ENCODE measurements at regions not wholly inside any gene's neighbourhood (a gene's known extent, or its start where the extent isn't known, plus 50 kb on each side); places are given as distances from the start of the nearest gene placed in this dataset.

DNA sequence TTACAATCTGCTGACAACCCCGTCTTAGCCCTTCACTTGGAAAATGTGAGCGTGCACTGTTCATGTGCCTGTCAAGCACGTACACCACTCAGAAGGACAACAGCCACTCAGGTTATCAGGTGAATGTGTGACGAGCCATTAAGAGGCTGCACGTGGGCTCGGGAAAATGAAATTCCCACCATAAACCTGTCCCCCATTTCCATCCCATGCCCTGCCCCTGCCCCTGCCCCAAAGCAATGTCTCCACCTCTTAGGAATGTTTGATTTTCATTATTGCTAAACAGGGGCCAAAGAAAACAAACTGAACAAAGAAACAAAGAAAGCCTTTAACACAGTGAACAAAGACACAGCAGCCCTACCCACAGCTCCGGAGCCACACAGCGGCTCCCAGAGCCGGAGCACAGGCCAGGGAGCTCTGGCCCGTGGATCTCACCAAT lies 90.5 kb downstream of the TMEM18 start:
- Histone ChIP-seq H3K27ac (ENCODE audit: low read depth, low read length) (no peak overlapping the region), H3K4me3 (ENCODE audit: low read depth, low read length) (no peak overlapping the region), H3K79me1 (ENCODE audit: low read length) (no peaks in the 10 kb centered on the region), H2BK12ac (ENCODE audit: low read length) (no peak overlapping the region), H4K91ac (ENCODE audit: low read depth, low read length) (no peak overlapping the region), H3K4me2 (ENCODE audit: low read length) (no peak overlapping the region), H3K23ac (ENCODE audit: low read length) (no peak overlapping the region), H3K36me3 (ENCODE audit: control insufficient read depth in 1 of 2, insufficient read depth in 2 of 2, low read length in 2 of 2) (no peaks in the 10 kb centered on the region), H3K4me1 (ENCODE audit: control insufficient read depth in 1 of 2, insufficient read depth in 2 of 2, low read length in 2 of 2) (no peaks in the 10 kb centered on the region), H2AK5ac (ENCODE audit: low read length) (no peak overlapping the region), H3K27me3 (ENCODE audit: insufficient read depth, low read length) (no peaks in the 10 kb centered on the region), H3K18ac (ENCODE audit: low read length) (no peak overlapping the region), H3K9ac (ENCODE audit: low read length) (no peak overlapping the region), H3K79me2 (ENCODE audit: control insufficient read depth, insufficient read depth, low read length, poor library complexity) (no peaks in the 10 kb centered on the region), H4K12ac (ENCODE audit: low read depth, low read length) (no peak overlapping the region), H2BK5ac (ENCODE audit: low read depth, low read length, poor library complexity) (no peak overlapping the region), H3K4ac (ENCODE audit: low read depth, low read length) (no peak overlapping the region), H2AFZ (ENCODE audit: insufficient read depth, low read length, poor library complexity) (no peak overlapping the region), H3K9me3 (ENCODE audit: insufficient read depth, low read depth, low read length) (peaks cover 4% of the 10 kb centered on the region), H3K14ac (ENCODE audit: low read length) (no peak overlapping the region), H4K8ac (ENCODE audit: low read depth, low read length) (no peak overlapping the region), H2BK120ac (ENCODE audit: insufficient read depth, low read length, poor library complexity) (no peak overlapping the region)
- DNase-seq = no peak
- WGBS (ENCODE audit: extremely low coverage, insufficient coverage, insufficient read length) = no CpG with 5 or more reads among the region's 10 CpGs

GRCh38 chr2:584863-585823 lies 92.1 kb downstream of the TMEM18 start:
- no peak overlapping the region for H2AFZ ChIP-seq (ENCODE audit: insufficient read depth, low read length, poor library complexity)
- no peaks in the 10 kb centered on the region for H3K36me3 ChIP-seq (ENCODE audit: control insufficient read depth in 1 of 2, insufficient read depth in 2 of 2, low read length in 2 of 2)
- no CpG with 5 or more reads among the region's 21 CpGs for WGBS (ENCODE audit: extremely low coverage, insufficient coverage, insufficient read length)
- no peak overlapping the region for H3K23ac ChIP-seq (ENCODE audit: low read length)
- no peak overlapping the region for H4K91ac ChIP-seq (ENCODE audit: low read depth, low read length)
- no peak overlapping the region for H3K4me3 ChIP-seq (ENCODE audit: low read depth, low read length)
- no peak overlapping the region for H3K27ac ChIP-seq (ENCODE audit: low read depth, low read length)
- peaks cover 4% of the 10 kb centered on the region for H3K9me3 ChIP-seq (ENCODE audit: insufficient read depth, low read depth, low read length)
- H2BK5ac ChIP-seq (ENCODE audit: low read depth, low read length, poor library complexity) = no peak overlapping the region
- H3K4me1 ChIP-seq (ENCODE audit: control insufficient read depth in 1 of 2, insufficient read depth in 2 of 2, low read length in 2 of 2) = no peaks in the 10 kb centered on the region
- H2BK12ac ChIP-seq (ENCODE audit: low read length) = no peak overlapping the region
- no peaks in the 10 kb centered on the region for H3K79me2 ChIP-seq (ENCODE audit: control insufficient read depth, insufficient read depth, low read length, poor library complexity)
- no peak overlapping the region for H3K4me2 ChIP-seq (ENCODE audit: low read length)
- H2AK5ac ChIP-seq (ENCODE audit: low read length) = no peak overlapping the region
- H4K12ac ChIP-seq (ENCODE audit: low read depth, low read length) = no peak overlapping the region
- no peak for DNase-seq
- no peak overlapping the region for H2BK120ac ChIP-seq (ENCODE audit: insufficient read depth, low read length, poor library complexity)
- no peak overlapping the region for H3K9ac ChIP-seq (ENCODE audit: low read length)
- H3K18ac ChIP-seq (ENCODE audit: low read length) = no peak overlapping the region
- no peak overlapping the region for H3K14ac ChIP-seq (ENCODE audit: low read length)
- H3K79me1 ChIP-seq (ENCODE audit: low read length) = no peaks in the 10 kb centered on the region
- H3K4ac ChIP-seq (ENCODE audit: low read depth, low read length) = no peak overlapping the region
- no peaks in the 10 kb centered on the region for H3K27me3 ChIP-seq (ENCODE audit: insufficient read depth, low read length)
- H4K8ac ChIP-seq (ENCODE audit: low read depth, low read length) = no peak overlapping the region

DNA sequence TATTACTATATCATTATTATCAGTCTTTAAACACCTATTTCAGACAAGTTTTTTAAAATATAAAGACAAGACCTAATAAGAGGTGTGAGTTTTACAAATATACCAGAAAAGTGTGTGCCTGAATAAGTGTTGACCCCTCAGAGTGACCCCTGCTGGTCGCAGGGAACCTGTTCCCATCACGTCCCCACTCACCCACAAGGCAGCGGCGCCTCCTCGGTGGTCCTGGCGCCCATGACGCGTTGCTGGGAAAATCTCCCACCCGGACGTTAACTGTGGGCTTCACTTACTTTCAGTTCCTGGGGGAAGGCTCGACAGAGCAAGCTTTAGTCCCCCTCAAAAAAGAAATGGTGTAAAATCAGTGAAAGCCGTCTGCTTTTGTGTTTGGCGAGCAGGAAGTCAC lies 93.5 kb downstream of the TMEM18 start:
- Histone ChIP-seq H3K9me3 (ENCODE audit: insufficient read depth, low read depth, low read length) (peaks cover 5% of the 10 kb centered on the region), H2AK5ac (ENCODE audit: low read length) (no peak overlapping the region), H2BK5ac (ENCODE audit: low read depth, low read length, poor library complexity) (no peak overlapping the region), H3K27ac (ENCODE audit: low read depth, low read length) (no peak overlapping the region), H3K4me2 (ENCODE audit: low read length) (no peak overlapping the region), H3K79me1 (ENCODE audit: low read length) (no peaks in the 10 kb centered on the region), H3K14ac (ENCODE audit: low read length) (no peak overlapping the region), H3K36me3 (ENCODE audit: control insufficient read depth in 1 of 2, insufficient read depth in 2 of 2, low read length in 2 of 2) (no peaks in the 10 kb centered on the region), H4K12ac (ENCODE audit: low read depth, low read length) (no peak overlapping the region), H3K4ac (ENCODE audit: low read depth, low read length) (no peak overlapping the region), H4K91ac (ENCODE audit: low read depth, low read length) (no peak overlapping the region), H4K8ac (ENCODE audit: low read depth, low read length) (no peak overlapping the region), H3K27me3 (ENCODE audit: insufficient read depth, low read length) (no peaks in the 10 kb centered on the region), H3K9ac (ENCODE audit: low read length) (no peak overlapping the region), H3K79me2 (ENCODE audit: control insufficient read depth, insufficient read depth, low read length, poor library complexity) (no peaks in the 10 kb centered on the region), H3K4me1 (ENCODE audit: control insufficient read depth in 1 of 2, insufficient read depth in 2 of 2, low read length in 2 of 2) (no peaks in the 10 kb centered on the region), H3K23ac (ENCODE audit: low read length) (no peak overlapping the region), H2AFZ (ENCODE audit: insufficient read depth, low read length, poor library complexity) (no peak overlapping the region), H3K4me3 (ENCODE audit: low read depth, low read length) (no peak overlapping the region), H2BK12ac (ENCODE audit: low read length) (no peak overlapping the region), H3K18ac (ENCODE audit: low read length) (no peak overlapping the region), H2BK120ac (ENCODE audit: insufficient read depth, low read length, poor library complexity) (no peak overlapping the region)
- WGBS (ENCODE audit: extremely low coverage, insufficient coverage, insufficient read length) = no CpG with 5 or more reads among the region's 13 CpGs
- DNase-seq = no peak

GRCh38 chr2:582792-583528 lies 94.2 kb downstream of the TMEM18 start:
- Histone ChIP-seq H3K18ac (ENCODE audit: low read length) (no peak overlapping the region), H3K36me3 (ENCODE audit: control insufficient read depth in 1 of 2, insufficient read depth in 2 of 2, low read length in 2 of 2) (no peaks in the 10 kb centered on the region), H3K14ac (ENCODE audit: low read length) (no peak overlapping the region), H3K79me1 (ENCODE audit: low read length) (no peaks in the 10 kb centered on the region), H3K4me3 (ENCODE audit: low read depth, low read length) (no peak overlapping the region), H2BK12ac (ENCODE audit: low read length) (no peak overlapping the region), H3K9me3 (ENCODE audit: insufficient read depth, low read depth, low read length) (peaks cover 3% of the 10 kb centered on the region), H2AFZ (ENCODE audit: insufficient read depth, low read length, poor library complexity) (no peak overlapping the region), H3K4me2 (ENCODE audit: low read length) (no peak overlapping the region), H3K27ac (ENCODE audit: low read depth, low read length) (no peak overlapping the region), H3K79me2 (ENCODE audit: control insufficient read depth, insufficient read depth, low read length, poor library complexity) (no peaks in the 10 kb centered on the region), H2BK5ac (ENCODE audit: low read depth, low read length, poor library complexity) (no peak overlapping the region), H2BK120ac (ENCODE audit: insufficient read depth, low read length, poor library complexity) (no peak overlapping the region), H3K9ac (ENCODE audit: low read length) (no peak overlapping the region), H2AK5ac (ENCODE audit: low read length) (no peak overlapping the region), H4K8ac (ENCODE audit: low read depth, low read length) (no peak overlapping the region), H3K4ac (ENCODE audit: low read depth, low read length) (no peak overlapping the region), H3K27me3 (ENCODE audit: insufficient read depth, low read length) (no peaks in the 10 kb centered on the region), H3K4me1 (ENCODE audit: control insufficient read depth in 1 of 2, insufficient read depth in 2 of 2, low read length in 2 of 2) (no peaks in the 10 kb centered on the region), H4K12ac (ENCODE audit: low read depth, low read length) (no peak overlapping the region), H3K23ac (ENCODE audit: low read length) (no peak overlapping the region), H4K91ac (ENCODE audit: low read depth, low read length) (no peak overlapping the region)
- DNase-seq = peak in 1 of 2 donors; percentile 12
- no CpG with 5 or more reads among the region's 54 CpGs for WGBS (ENCODE audit: extremely low coverage, insufficient coverage, insufficient read length)
